Mesothelial cell of epicardium (in vitro differentiated cells): ENCODE measurements at regions not wholly inside any gene's neighbourhood (a gene's known extent, or its start where the extent isn't known, plus 50 kb on each side); places are given as distances from the start of the nearest gene placed in this dataset.

Experiments used
- DNase-seq, 2 experiments: peaks; one replicate each; pipeline ENCODE4 v3.0.0; 2021; ENCODE audit warnings: low spot score in 2 of 2; ENCODE audit not compliant: unreplicated experiment in 2 of 2
- H3K27ac Mint-ChIP-seq: 2 replicates; pipeline ENCODE4 v1.8.0; 2021; ENCODE audit warnings: mixed read lengths
- H3K27me3 Mint-ChIP-seq: 2 replicates; pipeline ENCODE4 v1.8.0; 2021; ENCODE audit warnings: low read depth, mixed read lengths
- H3K36me3 Mint-ChIP-seq: 2 replicates; pipeline ENCODE4 v1.8.0; 2021; ENCODE audit warnings: mixed read lengths
- H3K4me1 Mint-ChIP-seq: 2 replicates; pipeline ENCODE4 v1.8.0; 2021; ENCODE audit warnings: mixed read lengths
- H3K4me3 Mint-ChIP-seq: 2 replicates; pipeline ENCODE4 v1.8.0; 2021; ENCODE audit warnings: mild to moderate bottlenecking, moderate library complexity, mixed read lengths
- H3K9me3 Mint-ChIP-seq: 2 replicates; pipeline ENCODE4 v1.8.0; 2021; ENCODE audit warnings: mixed read lengths
- TF ChIP-seq, protein P1 (sequence below): fragments of 200-600 bp; sonication (generic); IDR thresholded peaks from one replicate; pipeline ENCODE4 v1.5.0; 2021; ENCODE audit warnings: antibody characterized with exemption; ENCODE audit not compliant: unreplicated experiment

- Mint-ChIP-seq H3K36me3 (no peaks in the 10 kb centered on the region), H3K4me1 (peaks cover 15% of the 10 kb centered on the region), H3K9me3 (peaks cover 26% of the 10 kb centered on the region), H3K27me3 (no peaks in the 10 kb centered on the region), H3K27ac (no peak overlapping the region), H3K4me3 (no peak overlapping the region)
- no peak for DNase-seq
- TF ChIP-seq, protein P1, sequence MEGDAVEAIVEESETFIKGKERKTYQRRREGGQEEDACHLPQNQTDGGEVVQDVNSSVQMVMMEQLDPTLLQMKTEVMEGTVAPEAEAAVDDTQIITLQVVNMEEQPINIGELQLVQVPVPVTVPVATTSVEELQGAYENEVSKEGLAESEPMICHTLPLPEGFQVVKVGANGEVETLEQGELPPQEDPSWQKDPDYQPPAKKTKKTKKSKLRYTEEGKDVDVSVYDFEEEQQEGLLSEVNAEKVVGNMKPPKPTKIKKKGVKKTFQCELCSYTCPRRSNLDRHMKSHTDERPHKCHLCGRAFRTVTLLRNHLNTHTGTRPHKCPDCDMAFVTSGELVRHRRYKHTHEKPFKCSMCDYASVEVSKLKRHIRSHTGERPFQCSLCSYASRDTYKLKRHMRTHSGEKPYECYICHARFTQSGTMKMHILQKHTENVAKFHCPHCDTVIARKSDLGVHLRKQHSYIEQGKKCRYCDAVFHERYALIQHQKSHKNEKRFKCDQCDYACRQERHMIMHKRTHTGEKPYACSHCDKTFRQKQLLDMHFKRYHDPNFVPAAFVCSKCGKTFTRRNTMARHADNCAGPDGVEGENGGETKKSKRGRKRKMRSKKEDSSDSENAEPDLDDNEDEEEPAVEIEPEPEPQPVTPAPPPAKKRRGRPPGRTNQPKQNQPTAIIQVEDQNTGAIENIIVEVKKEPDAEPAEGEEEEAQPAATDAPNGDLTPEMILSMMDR: no peak
These were observed 122.8 kb downstream of the RASSF9 start for GRCh38 chr12:85713373-85713772.

DNA sequence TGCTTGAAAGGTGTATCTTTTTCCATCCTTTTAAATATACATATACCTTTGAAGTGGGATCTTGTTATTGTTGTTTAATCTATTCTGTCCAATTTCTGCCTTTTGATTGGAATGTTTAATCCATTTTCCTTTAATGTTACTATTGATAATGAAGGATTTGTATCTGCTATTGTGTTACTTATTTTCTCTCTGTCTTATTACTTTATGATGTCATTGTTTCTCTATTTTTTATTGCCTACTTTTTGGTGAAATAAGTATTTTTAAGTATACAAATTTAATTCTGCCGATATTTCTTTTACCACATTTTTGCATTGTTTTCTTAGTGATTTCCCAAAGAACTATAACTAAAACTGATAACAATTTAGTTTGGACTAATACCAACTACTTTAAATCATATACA, 121.8 kb downstream of the RASSF9 start:
- Mint-ChIP-seq H3K4me1 (peaks cover 15% of the 10 kb centered on the region), H3K27ac (no peak overlapping the region), H3K4me3 (no peak overlapping the region), H3K9me3 (peaks cover 27% of the 10 kb centered on the region), H3K27me3 (no peaks in the 10 kb centered on the region), H3K36me3 (no peaks in the 10 kb centered on the region)
- no peak for DNase-seq
- TF ChIP-seq, protein P1: no peak

DNA sequence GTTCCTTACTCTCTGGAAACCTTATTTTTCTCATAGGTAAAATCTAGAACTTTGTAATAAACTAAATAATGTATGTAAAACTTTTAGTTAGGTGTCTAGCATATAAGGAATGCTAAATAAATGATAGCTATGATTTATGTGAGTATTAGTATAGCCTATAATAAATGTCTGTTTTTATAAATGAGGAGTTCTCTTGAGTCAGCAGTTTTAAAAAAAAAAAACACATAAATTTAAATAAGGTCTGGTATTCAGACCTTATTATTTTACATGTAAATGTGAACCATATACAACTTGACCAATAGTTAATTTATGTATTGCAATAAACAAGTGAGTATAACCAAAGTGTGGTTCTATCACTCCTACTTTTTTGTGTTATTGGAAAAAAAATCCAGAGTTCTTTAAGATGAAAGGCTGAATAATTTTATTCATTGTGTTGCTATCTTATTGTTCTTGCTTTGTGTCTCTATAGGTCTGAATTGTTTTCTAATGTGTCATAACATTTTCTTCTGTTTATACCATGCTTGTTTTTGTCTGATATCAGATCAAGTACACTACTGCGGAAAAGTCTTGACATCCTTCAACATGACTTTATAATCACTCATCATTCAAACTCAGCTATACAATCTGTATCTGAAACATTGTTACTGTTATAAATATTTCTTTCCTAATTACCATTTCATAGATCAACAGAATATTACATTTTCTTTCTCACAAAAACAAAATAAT, 115.7 kb downstream of the RASSF9 start:
- Mint-ChIP-seq H3K27ac (no peak overlapping the region), H3K4me1 (peaks cover 2% of the 10 kb centered on the region), H3K36me3 (no peaks in the 10 kb centered on the region), H3K9me3 (peaks cover 25% of the 10 kb centered on the region), H3K4me3 (no peak overlapping the region), H3K27me3 (no peaks in the 10 kb centered on the region)
- no peak for DNase-seq
- TF ChIP-seq, protein P1: no peak

DNA sequence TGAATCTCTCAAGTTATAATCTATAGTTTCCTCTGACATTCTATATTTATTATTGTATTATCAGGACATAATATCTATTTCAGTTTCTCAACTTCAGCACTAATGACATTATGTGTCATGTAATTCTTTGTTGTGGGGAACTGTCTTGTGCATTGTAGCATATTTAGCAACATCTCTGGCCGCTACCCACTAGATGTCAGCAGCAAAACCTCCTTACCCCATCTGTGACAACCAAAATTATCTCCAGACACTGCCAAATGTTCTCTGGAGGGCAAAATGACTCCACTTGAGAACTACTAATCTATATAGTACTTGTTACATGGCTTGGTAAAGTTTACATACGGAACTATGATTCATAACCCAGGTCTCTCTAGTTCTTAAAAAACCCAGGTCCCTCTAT, 110.2 kb downstream of the RASSF9 start:
- H3K9me3 Mint-ChIP-seq: peaks cover 5% of the 10 kb centered on the region
- H3K27ac Mint-ChIP-seq: no peak overlapping the region
- DNase-seq: no peak
- no peaks in the 10 kb centered on the region for H3K36me3 Mint-ChIP-seq
- no peaks in the 10 kb centered on the region for H3K4me1 Mint-ChIP-seq
- H3K4me3 Mint-ChIP-seq: no peak overlapping the region
- H3K27me3 Mint-ChIP-seq: no peaks in the 10 kb centered on the region
- TF ChIP-seq, protein P1: no peak

DNA sequence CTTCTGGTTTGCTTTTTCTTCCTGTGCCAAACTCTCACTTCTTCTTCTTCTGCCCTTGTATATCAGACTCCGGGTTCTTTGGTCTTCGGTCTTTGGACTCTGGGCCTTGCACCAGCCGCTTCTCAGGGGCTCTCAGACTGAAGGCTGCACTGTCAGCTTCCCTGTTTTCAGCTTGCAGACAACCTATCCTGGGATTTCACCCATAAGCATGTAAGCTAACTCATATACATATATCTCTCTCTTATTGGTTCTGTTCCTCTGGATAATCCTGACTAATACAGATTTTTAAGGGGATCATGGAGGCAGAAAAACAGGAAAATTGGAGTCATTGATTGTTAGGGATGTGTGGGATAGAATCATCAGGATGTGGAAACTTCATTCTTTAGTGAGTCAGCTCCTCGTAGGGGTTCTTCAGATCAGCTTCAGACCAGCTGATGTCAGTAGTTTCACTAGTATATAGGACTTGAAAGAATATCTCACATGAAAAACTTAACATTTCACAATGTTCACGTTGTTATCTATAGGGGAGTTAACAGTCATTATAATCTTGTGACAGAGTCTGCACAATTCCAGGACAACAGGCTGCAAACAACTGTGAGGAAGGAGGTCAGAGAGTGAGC, 102.9 kb downstream of the RASSF9 start:
- H3K4me1 Mint-ChIP-seq: peaks cover 2% of the 10 kb centered on the region
- DNase-seq: no peak
- no peak overlapping the region for H3K27ac Mint-ChIP-seq
- TF ChIP-seq, protein P1: no peak
- no peaks in the 10 kb centered on the region for H3K27me3 Mint-ChIP-seq
- no peak overlapping the region for H3K4me3 Mint-ChIP-seq
- H3K36me3 Mint-ChIP-seq: no peaks in the 10 kb centered on the region
- H3K9me3 Mint-ChIP-seq: peaks cover 9% of the 10 kb centered on the region
